ENCODE measurements at regions not wholly inside any gene's neighbourhood (a gene's known extent, or its start where the extent isn't known, plus 50 kb on each side); places are given as distances from the start of the nearest gene placed in this dataset.

- Histone ChIP-seq H4K20me1 (ENCODE audit: insufficient read depth, low read length) (no peaks in the 10 kb centered on the region), H3K4me2 (ENCODE audit: insufficient read depth, low read length) (no peak overlapping the region), H3K36me3 (ENCODE audit: insufficient read depth, low read length) (no peaks in the 10 kb centered on the region), H3K4me3 (ENCODE audit: insufficient read depth, low read length) (no peak overlapping the region), H3K9me3 (ENCODE audit: low read depth, low read length) (no peaks in the 10 kb centered on the region), H3K4me1 (ENCODE audit: insufficient read depth, low read length) (peaks cover 17% of the 10 kb centered on the region), H3K27me3 (ENCODE audit: insufficient read depth, low read length) (no peaks in the 10 kb centered on the region), H2AFZ (ENCODE audit: low read length) (no peak overlapping the region), H3K79me2 (ENCODE audit: insufficient read depth, low read length) (no peaks in the 10 kb centered on the region), H3K27ac (ENCODE audit: low read depth, low read length) (no peak overlapping the region)
- DNase-seq (ENCODE audit: insufficient read length, low spot score, missing footprints), result no peak
- TF ChIP-seq CTCF (IDR thresholded peaks at IDR 0.05; ENCODE audit: extremely low read depth, low read depth, low read length), result no peak
Observed at GRCh38 chr6:71209206-71209605, 79.4 kb upstream of the OGFRL1 start.

GRCh38 chr6:71209626-71210025 lies 79.0 kb upstream of the OGFRL1 start:
- no peaks in the 10 kb centered on the region for H4K20me1 ChIP-seq (ENCODE audit: insufficient read depth, low read length)
- no peak for DNase-seq (ENCODE audit: insufficient read length, low spot score, missing footprints)
- no peaks in the 10 kb centered on the region for H3K79me2 ChIP-seq (ENCODE audit: insufficient read depth, low read length)
- H3K4me3 ChIP-seq (ENCODE audit: insufficient read depth, low read length), result no peak overlapping the region
- no peak for TF ChIP-seq CTCF (IDR thresholded peaks at IDR 0.05; ENCODE audit: extremely low read depth, low read depth, low read length)
- no peaks in the 10 kb centered on the region for H3K9me3 ChIP-seq (ENCODE audit: low read depth, low read length)
- H3K4me2 ChIP-seq (ENCODE audit: insufficient read depth, low read length), result no peak overlapping the region
- H3K27me3 ChIP-seq (ENCODE audit: insufficient read depth, low read length), result no peaks in the 10 kb centered on the region
- H2AFZ ChIP-seq (ENCODE audit: low read length), result no peak overlapping the region
- peaks cover 16% of the 10 kb centered on the region for H3K4me1 ChIP-seq (ENCODE audit: insufficient read depth, low read length)
- no peak overlapping the region for H3K27ac ChIP-seq (ENCODE audit: low read depth, low read length)
- H3K36me3 ChIP-seq (ENCODE audit: insufficient read depth, low read length), result no peaks in the 10 kb centered on the region

GRCh38 chr6:71211799-71212198 lies 76.8 kb upstream of the OGFRL1 start:
- H3K79me2 ChIP-seq (ENCODE audit: insufficient read depth, low read length), result no peaks in the 10 kb centered on the region
- no peak overlapping the region for H2AFZ ChIP-seq (ENCODE audit: low read length)
- no peaks in the 10 kb centered on the region for H4K20me1 ChIP-seq (ENCODE audit: insufficient read depth, low read length)
- no peak overlapping the region for H3K4me2 ChIP-seq (ENCODE audit: insufficient read depth, low read length)
- no peaks in the 10 kb centered on the region for H3K4me1 ChIP-seq (ENCODE audit: insufficient read depth, low read length)
- no peaks in the 10 kb centered on the region for H3K9me3 ChIP-seq (ENCODE audit: low read depth, low read length)
- H3K36me3 ChIP-seq (ENCODE audit: insufficient read depth, low read length), result no peaks in the 10 kb centered on the region
- TF ChIP-seq CTCF (IDR thresholded peaks at IDR 0.05; ENCODE audit: extremely low read depth, low read depth, low read length), result no peak
- H3K27ac ChIP-seq (ENCODE audit: low read depth, low read length), result no peak overlapping the region
- DNase-seq (ENCODE audit: insufficient read length, low spot score, missing footprints), result no peak
- no peaks in the 10 kb centered on the region for H3K27me3 ChIP-seq (ENCODE audit: insufficient read depth, low read length)
- no peak overlapping the region for H3K4me3 ChIP-seq (ENCODE audit: insufficient read depth, low read length)

- no peak for DNase-seq (ENCODE audit: insufficient read length, low spot score, missing footprints)
- Histone ChIP-seq H2AFZ (ENCODE audit: low read length) (no peak overlapping the region), H3K4me2 (ENCODE audit: insufficient read depth, low read length) (no peak overlapping the region), H4K20me1 (ENCODE audit: insufficient read depth, low read length) (no peaks in the 10 kb centered on the region), H3K4me3 (ENCODE audit: insufficient read depth, low read length) (no peak overlapping the region), H3K27me3 (ENCODE audit: insufficient read depth, low read length) (no peaks in the 10 kb centered on the region), H3K27ac (ENCODE audit: low read depth, low read length) (no peak overlapping the region), H3K9me3 (ENCODE audit: low read depth, low read length) (no peaks in the 10 kb centered on the region), H3K79me2 (ENCODE audit: insufficient read depth, low read length) (no peaks in the 10 kb centered on the region), H3K4me1 (ENCODE audit: insufficient read depth, low read length) (no peaks in the 10 kb centered on the region), H3K36me3 (ENCODE audit: insufficient read depth, low read length) (no peaks in the 10 kb centered on the region)
- no peak for TF ChIP-seq CTCF (IDR thresholded peaks at IDR 0.05; ENCODE audit: extremely low read depth, low read depth, low read length)
Observed at GRCh38 chr6:71220466-71220865, 68.1 kb upstream of the OGFRL1 start.
